Aorta (tissue), 5 donors: ENCODE measurements at regions not wholly inside any gene's neighbourhood (a gene's known extent, or its start where the extent isn't known, plus 50 kb on each side); places are given as distances from the start of the nearest gene placed in this dataset.

Experiments used
- ATAC-seq: fragments of 200-7000 bp; cut with Tn5 transposase; one replicate; pipeline ENCODE4 v1.9.1; 2022; ENCODE audit warnings: moderate library complexity; ENCODE audit not compliant: low FRiP score
- DNase-seq, 2 donors: peaks; one replicate each; pipeline ENCODE4 v3.0.0-alpha.2; 2020
- H3K27ac ChIP-seq, 2 donors: one replicate each; pipeline ENCODE4 v1.5.1; 2013; ENCODE audit warnings: low read length in 2 of 2, mild to moderate bottlenecking in 2 of 2, moderate library complexity in 2 of 2, control low read depth in 1 of 2, inconsistent platforms in 1 of 2, low read depth in 1 of 2
- H3K27me3 ChIP-seq, 2 donors: one replicate each; pipeline ENCODE4 v1.6.1; 2013; ENCODE audit warnings: control low read depth in 1 of 2, low read length in 1 of 2, mild to moderate bottlenecking in 1 of 2, moderate library complexity in 1 of 2; ENCODE audit not compliant: insufficient read depth in 2 of 2, control insufficient read depth in 1 of 2
- H3K36me3 ChIP-seq, 2 donors: one replicate each; pipeline ENCODE4 v1.6.1; 2013; ENCODE audit warnings: control low read depth in 1 of 2, low read length in 1 of 2, mild to moderate bottlenecking in 1 of 2; ENCODE audit not compliant: insufficient read depth in 2 of 2, control insufficient read depth in 1 of 2
- H3K4me1 ChIP-seq, 2 donors: one replicate each; pipeline ENCODE4 v1.6.1; 2013; ENCODE audit warnings: low read length in 2 of 2, control low read depth in 1 of 2, mild to moderate bottlenecking in 1 of 2, moderate library complexity in 1 of 2; ENCODE audit not compliant: insufficient read depth in 2 of 2, control insufficient read depth in 1 of 2
- H3K4me3 ChIP-seq, 2 donors: one replicate each; pipeline ENCODE4 v1.5.1; 2013; ENCODE audit warnings: low read length in 2 of 2, control low read depth in 1 of 2, mild to moderate bottlenecking in 1 of 2
- H3K9me3 ChIP-seq: one replicate; pipeline ENCODE4 v1.6.1; 2013; ENCODE audit warnings: mild to moderate bottlenecking, low read length; ENCODE audit not compliant: control insufficient read depth
- WGBS, 2 donors: extraction: QIAGEN DNeasy Blood & Tissue Kit; methylation state at CpG; one replicate each; pipeline ENCODE4 v1.1.7; 2013; 5-methylcytosine and 5-hydroxymethylcytosine counted together
- intact Hi-C, 2 donors: fragments of 100-400 bp; cut with DNase I; formaldehyde crosslinking; loops; one replicate each; pipeline versions ENCODE4 v1.14.2 to v1.15.0; 2022
- donor health status: healthy with polysubstance abuse.
- donor health status: Bipolar disorder and iron deficiency.
- donor health status: DM: no; HTN: no; CAD: no.
- donor health status: DM: no; HTN: no; CAD: no.
- donor health status: DM: yes; HTN: yes; CAD: no.

DNA sequence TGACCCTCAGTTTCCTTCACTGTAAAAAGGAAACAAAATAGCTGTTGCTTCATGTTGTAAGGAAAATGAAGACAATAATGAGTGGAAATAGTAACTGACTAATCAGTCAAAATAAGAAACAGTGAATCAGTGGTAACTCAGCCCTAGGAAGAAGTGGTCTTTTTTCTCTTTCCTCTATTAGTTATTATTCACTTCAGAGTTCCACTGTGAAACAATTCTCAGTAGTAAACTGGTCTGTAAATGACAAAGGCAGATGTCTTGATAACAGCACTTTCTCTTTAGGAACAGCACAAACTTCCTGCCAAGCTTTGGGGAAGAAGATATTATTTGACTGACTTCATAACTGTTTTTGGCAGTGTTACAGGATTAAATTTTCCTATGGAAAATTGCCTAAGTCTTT lies 600.5 kb upstream of the KLHL1 start:
- no peak overlapping the region for H3K27ac ChIP-seq
- no peaks in the 10 kb centered on the region for H3K36me3 ChIP-seq
- intact Hi-C loops = no loop called here
- ATAC-seq (no peak), DNase-seq (no peak)
- no peaks in the 10 kb centered on the region for H3K4me1 ChIP-seq
- no peak overlapping the region for H3K4me3 ChIP-seq
- no peaks in the 10 kb centered on the region for H3K27me3 ChIP-seq
- H3K9me3 ChIP-seq = no peaks in the 10 kb centered on the region

- intact Hi-C loops = no loop called here
- H3K36me3 ChIP-seq = no peaks in the 10 kb centered on the region
- ATAC-seq (no peak), DNase-seq (no peak)
- H3K27me3 ChIP-seq = no peaks in the 10 kb centered on the region
- 55 to 60% methylated on average over 4 of the region's 4 CpGs for WGBS, 2 donors
- H3K9me3 ChIP-seq = no peaks in the 10 kb centered on the region
- no peak overlapping the region for H3K4me3 ChIP-seq
- H3K27ac ChIP-seq = no peak overlapping the region
- H3K4me1 ChIP-seq = no peaks in the 10 kb centered on the region
Observed at GRCh38 chr13:70703755-70704154, 595.5 kb upstream of the KLHL1 start.

DNA sequence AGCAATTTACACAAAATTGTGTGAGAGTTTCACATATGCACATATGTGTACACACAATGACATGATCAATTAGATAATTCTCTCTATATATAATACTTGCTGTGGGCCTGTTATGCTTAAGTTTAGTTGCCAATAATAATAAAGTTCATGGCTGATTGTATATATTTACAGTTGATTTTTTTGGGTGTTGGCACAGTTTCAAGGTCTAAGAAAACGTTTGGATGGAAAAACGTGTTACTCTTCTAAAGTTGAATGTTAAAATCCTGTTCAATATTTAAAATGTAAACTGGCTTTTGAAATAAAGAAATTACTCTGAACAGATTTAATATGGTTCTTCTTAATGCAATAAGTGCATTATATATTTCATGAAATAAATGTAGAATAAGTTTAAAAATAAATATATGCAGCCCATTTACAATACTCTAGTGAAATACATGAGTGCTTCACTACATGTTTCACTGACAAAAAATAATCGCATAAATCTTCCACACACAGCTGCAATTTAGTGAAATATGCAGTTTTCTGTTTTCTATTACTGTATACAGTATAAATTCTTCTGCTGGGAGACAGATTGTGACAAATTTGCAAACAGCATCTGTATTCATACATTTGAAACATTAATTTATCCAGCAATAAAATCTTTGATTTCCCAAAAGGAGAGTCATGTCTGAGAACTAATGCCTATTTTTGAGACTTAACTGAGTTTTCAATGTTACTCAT lies 586.9 kb upstream of the KLHL1 start:
- Histone ChIP-seq H3K4me3 (no peak overlapping the region), H3K9me3 (no peaks in the 10 kb centered on the region), H3K36me3 (no peaks in the 10 kb centered on the region), H3K4me1 (no peaks in the 10 kb centered on the region), H3K27me3 (no peaks in the 10 kb centered on the region), H3K27ac (no peak overlapping the region)
- DNase-seq (no peak), ATAC-seq (no peak)
- 23 to 27% methylated on average over 3 of the region's 3 CpGs for WGBS, 2 donors
- intact Hi-C loops = no loop called here

GRCh38 chr13:70668983-70669382 lies 560.7 kb upstream of the KLHL1 start:
- H3K9me3 ChIP-seq = no peaks in the 10 kb centered on the region
- H3K27ac ChIP-seq = no peak overlapping the region
- H3K27me3 ChIP-seq = no peaks in the 10 kb centered on the region
- ATAC-seq (no peak), DNase-seq (no peak)
- no peaks in the 10 kb centered on the region for H3K4me1 ChIP-seq
- intact Hi-C loops = no loop called here
- no peaks in the 10 kb centered on the region for H3K36me3 ChIP-seq
- no peak overlapping the region for H3K4me3 ChIP-seq

DNA sequence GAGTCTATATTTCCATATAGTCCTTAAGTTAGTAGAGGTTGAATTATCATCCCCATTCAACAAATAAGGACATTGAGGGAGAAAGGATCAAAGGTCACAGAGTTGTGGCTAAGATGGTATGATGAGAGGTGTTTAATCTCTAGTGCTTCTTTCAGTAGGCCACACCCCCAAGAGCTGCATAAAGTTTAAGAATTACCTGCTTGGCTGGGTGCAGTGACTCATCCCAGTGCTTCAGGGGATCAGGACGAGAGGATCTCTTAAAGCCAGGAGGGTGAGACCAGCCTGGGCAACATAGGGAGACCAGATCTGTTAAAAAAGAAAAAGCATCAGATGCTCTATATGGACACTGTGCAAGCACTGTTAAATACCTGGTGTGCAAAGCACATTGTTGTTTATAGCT lies 560.0 kb upstream of the KLHL1 start:
- intact Hi-C loops = no loop called here
- Histone ChIP-seq H3K27ac (no peak overlapping the region), H3K4me3 (no peak overlapping the region), H3K4me1 (no peaks in the 10 kb centered on the region), H3K36me3 (no peaks in the 10 kb centered on the region), H3K27me3 (no peaks in the 10 kb centered on the region), H3K9me3 (no peaks in the 10 kb centered on the region)
- no peak for ATAC-seq
- DNase-seq = no peak
- 44 to 75% methylated on average over 1 of the region's 1 CpG for WGBS, 2 donors

DNA sequence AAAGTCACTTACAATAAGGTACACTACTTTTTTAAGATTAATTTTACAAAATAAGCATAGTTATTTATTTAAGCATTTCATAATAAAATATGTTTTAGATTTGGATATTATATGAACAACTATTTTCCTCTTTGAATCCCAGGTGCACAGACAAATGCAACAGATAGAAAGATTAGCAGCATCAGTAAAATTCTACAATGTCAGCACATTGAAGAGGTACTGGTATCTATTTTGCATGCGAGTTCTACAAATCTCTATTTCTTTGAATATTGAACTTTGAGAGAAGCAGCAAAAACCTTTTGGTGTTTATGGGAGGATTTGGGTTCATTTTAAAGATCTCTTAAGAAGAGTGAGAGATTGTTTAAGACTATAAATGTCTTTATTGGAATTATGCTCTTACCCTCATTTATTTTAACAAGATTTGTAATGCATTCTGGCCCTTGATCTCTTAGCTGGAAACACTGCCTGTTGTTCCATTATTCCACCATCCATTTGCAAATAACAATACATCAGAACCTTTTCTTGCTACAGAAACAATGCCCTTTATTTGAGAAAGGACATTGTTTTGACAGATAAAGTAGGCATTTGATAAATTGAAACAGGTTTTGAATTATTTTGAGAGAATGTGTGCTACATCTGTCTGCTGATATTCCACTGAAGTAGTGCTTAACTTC lies 558.8 kb upstream of the KLHL1 start:
- Histone ChIP-seq H3K4me3 (no peak overlapping the region), H3K27me3 (no peaks in the 10 kb centered on the region), H3K27ac (no peak overlapping the region), H3K9me3 (no peaks in the 10 kb centered on the region), H3K4me1 (no peaks in the 10 kb centered on the region), H3K36me3 (no peaks in the 10 kb centered on the region)
- 84 to 96% methylated on average over 1 of the region's 1 CpG for WGBS, 2 donors
- intact Hi-C loops = no loop called here
- ATAC-seq = no peak
- DNase-seq = no peak

DNA sequence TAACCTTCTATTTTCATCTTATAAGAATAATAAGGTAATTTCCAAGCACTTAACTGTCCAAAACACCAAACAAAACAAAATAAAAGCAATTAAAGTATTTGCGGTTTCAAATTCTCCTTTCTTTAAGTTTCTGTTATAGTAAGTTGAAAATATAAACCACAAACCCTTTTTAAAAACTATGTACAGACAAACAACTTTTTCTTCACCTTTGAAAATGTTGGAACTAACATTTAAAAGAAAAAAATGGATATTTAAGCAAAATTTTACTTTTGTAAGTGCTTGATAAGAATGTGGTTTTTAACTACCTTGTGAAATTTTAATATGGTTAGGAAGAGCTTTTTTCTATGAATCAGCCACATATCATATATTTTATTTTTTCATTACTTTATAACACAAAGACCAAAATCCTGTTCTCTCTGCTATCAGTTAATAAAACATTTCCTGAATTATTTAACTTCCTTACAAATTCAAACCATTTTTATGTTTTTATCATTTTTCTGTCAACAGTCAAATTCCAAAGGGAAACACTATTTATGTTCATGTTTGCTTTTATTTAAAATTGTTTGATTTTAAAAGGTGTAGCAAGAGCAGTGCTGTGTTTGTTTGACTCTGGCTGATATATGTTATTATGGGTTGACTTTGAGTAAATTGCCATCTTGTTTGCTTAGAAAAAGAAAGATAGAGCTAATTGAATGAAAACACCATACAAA lies 554.1 kb upstream of the KLHL1 start:
- Histone ChIP-seq H3K27me3 (no peaks in the 10 kb centered on the region), H3K36me3 (no peaks in the 10 kb centered on the region), H3K27ac (no peak overlapping the region), H3K9me3 (no peaks in the 10 kb centered on the region), H3K4me1 (no peaks in the 10 kb centered on the region), H3K4me3 (no peak overlapping the region)
- no peak for DNase-seq
- 76 to 86% methylated on average over 1 of the region's 1 CpG for WGBS, 2 donors
- ATAC-seq = no peak
- intact Hi-C loops = no loop called here

- Histone ChIP-seq H3K27me3 (no peaks in the 10 kb centered on the region), H3K4me3 (no peak overlapping the region), H3K4me1 (no peaks in the 10 kb centered on the region), H3K9me3 (peaks cover 2% of the 10 kb centered on the region), H3K27ac (no peak overlapping the region), H3K36me3 (no peaks in the 10 kb centered on the region)
- ATAC-seq (no peak), DNase-seq (no peak)
- intact Hi-C loops = no loop called here
- WGBS, 2 donors = 23 to 35% methylated on average over 6 of the region's 6 CpGs
Observed at GRCh38 chr13:70644052-70644451, 535.8 kb upstream of the KLHL1 start.

- peaks cover 6% of the 10 kb centered on the region for H3K9me3 ChIP-seq
- H3K27ac ChIP-seq = no peak overlapping the region
- DNase-seq = no peak
- no peaks in the 10 kb centered on the region for H3K4me1 ChIP-seq
- no peaks in the 10 kb centered on the region for H3K36me3 ChIP-seq
- 67 to 79% methylated on average over 3 of the region's 3 CpGs for WGBS, 2 donors
- no peak for ATAC-seq
- intact Hi-C loops = no loop called here
- no peak overlapping the region for H3K4me3 ChIP-seq
- no peaks in the 10 kb centered on the region for H3K27me3 ChIP-seq
Observed at GRCh38 chr13:70634893-70635292, 526.6 kb upstream of the KLHL1 start.
